Mucosa of descending colon (tissue), 3 donors: ENCODE measurements at regions not wholly inside any gene's neighbourhood (a gene's known extent, or its start where the extent isn't known, plus 50 kb on each side); places are given as distances from the start of the nearest gene placed in this dataset.

Source experiments
- ATAC-seq: fragments of 200-7000 bp; cut with Tn5 transposase; one replicate; pipeline ENCODE4 v1.9.1; 2020; ENCODE audit warnings: mild to moderate bottlenecking, moderate library complexity
- DNase-seq, 3 donors: peaks; one replicate each; pipeline ENCODE4 v3.0.0-alpha.2; 2020
- H3K36me3 ChIP-seq: fragments of 200-600 bp; one replicate; pipeline ENCODE4 v1.8.0; 2021; ENCODE audit warnings: low read depth, mild to moderate bottlenecking
- H3K4me1 ChIP-seq: fragments of 200-600 bp; one replicate; pipeline ENCODE4 v1.8.0; 2021; ENCODE audit warnings: low read depth, mild to moderate bottlenecking
- H3K4me3 ChIP-seq: fragments of 200-600 bp; one replicate; pipeline ENCODE4 v1.8.0; 2021; ENCODE audit warnings: mild to moderate bottlenecking
- H3K9me3 ChIP-seq: fragments of 200-600 bp; one replicate; pipeline ENCODE4 v1.8.0; 2021; ENCODE audit warnings: mild to moderate bottlenecking
- CTCF ChIP-seq: fragments of 200-600 bp; IDR thresholded peaks from one replicate; pipeline ENCODE4 v1.8.0; 2022; ENCODE audit warnings: antibody characterized with exemption, mild to moderate bottlenecking
- intact Hi-C, 2 donors: fragments of 100-400 bp; cut with DNase I in 1 of 2; cut with micrococcal nuclease in 1 of 2; formaldehyde crosslinking; loops; one replicate each; pipeline versions ENCODE4 v1.11.0 to v1.11.1; 2022; cut with DNase I, micrococcal nuclease
- donor health status: DM: no; HTN: no; CAD: no; lungs with moderate emphysema.
- donor health status: DM: no; HTN: no; CAD: no.
- donor health status: DM: no; HTN: yes; CAD: no.

GRCh38 chr17:79365351-79365750 is 245.5 kb downstream of the RBFOX3 start:
- H3K9me3 ChIP-seq = no peaks in the 10 kb centered on the region
- peak in 1 of 3 donors; percentile 10 for DNase-seq
- TF ChIP-seq CTCF = no peak
- no peak for ATAC-seq
- no peaks in the 10 kb centered on the region for H3K36me3 ChIP-seq
- no peak overlapping the region for H3K4me3 ChIP-seq
- intact Hi-C loops = no loop called here
- H3K4me1 ChIP-seq = no peaks in the 10 kb centered on the region

GRCh38 chr17:79364315-79365094 is 246.3 kb downstream of the RBFOX3 start:
- peak in 1 of 3 donors; percentile 15 for DNase-seq
- Histone ChIP-seq H3K9me3 (no peaks in the 10 kb centered on the region), H3K4me3 (no peak overlapping the region), H3K4me1 (no peaks in the 10 kb centered on the region), H3K36me3 (no peaks in the 10 kb centered on the region)
- ATAC-seq = no peak
- intact Hi-C loops = no loop called here
- no peak for TF ChIP-seq CTCF

- DNase-seq (peak in 1 of 3 donors; percentile 17), ATAC-seq (no peak)
- no peak for TF ChIP-seq CTCF
- no peaks in the 10 kb centered on the region for H3K9me3 ChIP-seq
- H3K36me3 ChIP-seq = no peaks in the 10 kb centered on the region
- no peak overlapping the region for H3K4me3 ChIP-seq
- H3K4me1 ChIP-seq = no peaks in the 10 kb centered on the region
- intact Hi-C loops = no loop called here
Observed at GRCh38 chr17:79363552-79364275, 247.1 kb downstream of the RBFOX3 start.

- intact Hi-C loops = no loop called here
- no peak overlapping the region for H3K4me3 ChIP-seq
- H3K36me3 ChIP-seq = no peaks in the 10 kb centered on the region
- no peaks in the 10 kb centered on the region for H3K4me1 ChIP-seq
- peak in 1 of 3 donors; percentile 21 for DNase-seq
- TF ChIP-seq CTCF = no peak
- no peaks in the 10 kb centered on the region for H3K9me3 ChIP-seq
- no peak for ATAC-seq
Observed at GRCh38 chr17:79362772-79363305, 248.0 kb downstream of the RBFOX3 start.

- ATAC-seq = no peak
- H3K9me3 ChIP-seq = no peaks in the 10 kb centered on the region
- no peaks in the 10 kb centered on the region for H3K4me1 ChIP-seq
- no peak for TF ChIP-seq CTCF
- intact Hi-C loops = no loop called here
- peak in 1 of 3 donors; percentile 32 for DNase-seq
- no peaks in the 10 kb centered on the region for H3K36me3 ChIP-seq
- no peak overlapping the region for H3K4me3 ChIP-seq
Observed at GRCh38 chr17:79361873-79362771, 248.7 kb downstream of the RBFOX3 start.
